ENCODE measurements at regions not wholly inside any gene's neighbourhood (a gene's known extent, or its start where the extent isn't known, plus 50 kb on each side); places are given as distances from the start of the nearest gene placed in this dataset.

- ATAC-seq (replicated peaks) (no peak), DNase-seq (no peak)
- Mint-ChIP-seq H3K4me1 (ENCODE audit: low read depth in 2 of 2) (no peaks in the 10 kb centered on the region), H3K27me3 (no peaks in the 10 kb centered on the region), H3K4me3 (no peak overlapping the region), H3K27ac (no peak overlapping the region), H3K9me3 (peaks cover 0 to 2% of the 10 kb centered on the region in 2 donors), H3K36me3 (ENCODE audit: insufficient read depth) (no peaks in the 10 kb centered on the region)
Observed at GRCh38 chr6:95110767-95111166, 466.6 kb upstream of the MANEA start.

DNA sequence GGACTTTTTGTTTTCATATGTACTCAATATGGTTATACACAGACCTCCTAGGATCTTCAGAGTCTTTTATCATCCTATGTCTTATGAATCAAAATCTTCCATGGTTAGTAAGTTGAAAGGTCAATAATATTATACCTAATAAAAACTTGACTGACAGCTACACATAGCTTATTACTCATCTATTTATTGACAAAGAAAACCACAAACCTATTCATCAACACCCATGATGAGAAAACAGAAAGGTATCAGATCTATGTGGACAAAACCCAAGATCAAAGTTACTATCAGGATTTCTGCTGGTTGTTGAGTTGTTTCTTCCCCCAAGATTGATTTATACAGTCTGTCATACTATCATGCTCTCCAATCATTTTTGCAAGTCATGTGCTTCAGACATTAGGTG is 460.1 kb upstream of the MANEA start:
- no peaks in the 10 kb centered on the region for H3K4me1 Mint-ChIP-seq (ENCODE audit: low read depth in 2 of 2)
- no peaks in the 10 kb centered on the region for H3K27me3 Mint-ChIP-seq
- no peaks in the 10 kb centered on the region for H3K36me3 Mint-ChIP-seq (ENCODE audit: insufficient read depth)
- H3K4me3 Mint-ChIP-seq = no peak overlapping the region
- H3K27ac Mint-ChIP-seq = no peak overlapping the region
- DNase-seq (no peak), ATAC-seq (replicated peaks) (no peak)
- H3K9me3 Mint-ChIP-seq = peaks cover 0 to 1% of the 10 kb centered on the region in 2 donors

- Mint-ChIP-seq H3K27ac (no peak overlapping the region), H3K4me1 (ENCODE audit: low read depth in 2 of 2) (no peaks in the 10 kb centered on the region), H3K36me3 (ENCODE audit: insufficient read depth) (no peaks in the 10 kb centered on the region), H3K27me3 (no peaks in the 10 kb centered on the region), H3K4me3 (no peak overlapping the region), H3K9me3 (peaks cover 0 to 4% of the 10 kb centered on the region in 2 donors)
- ATAC-seq (replicated peaks) = no peak
- DNase-seq = no peak
Observed at GRCh38 chr6:95119927-95120326, 457.4 kb upstream of the MANEA start.

GRCh38 chr6:95120984-95121383 is 456.4 kb upstream of the MANEA start:
- ATAC-seq (replicated peaks) = no peak
- H3K27ac Mint-ChIP-seq = no peak overlapping the region
- no peak overlapping the region for H3K4me3 Mint-ChIP-seq
- no peaks in the 10 kb centered on the region for H3K4me1 Mint-ChIP-seq (ENCODE audit: low read depth in 2 of 2)
- no peak for DNase-seq
- no peaks in the 10 kb centered on the region for H3K36me3 Mint-ChIP-seq (ENCODE audit: insufficient read depth)
- peaks cover 6 to 7% of the 10 kb centered on the region in 2 donors for H3K9me3 Mint-ChIP-seq
- H3K27me3 Mint-ChIP-seq = no peaks in the 10 kb centered on the region

GRCh38 chr6:95127261-95127660 is 450.1 kb upstream of the MANEA start:
- no peaks in the 10 kb centered on the region for H3K27me3 Mint-ChIP-seq
- no peaks in the 10 kb centered on the region for H3K36me3 Mint-ChIP-seq (ENCODE audit: insufficient read depth)
- no peak for ATAC-seq (replicated peaks)
- no peaks in the 10 kb centered on the region for H3K4me1 Mint-ChIP-seq (ENCODE audit: low read depth in 2 of 2)
- H3K9me3 Mint-ChIP-seq = peaks cover 5 to 7% of the 10 kb centered on the region in 2 donors
- H3K4me3 Mint-ChIP-seq = no peak overlapping the region
- H3K27ac Mint-ChIP-seq = no peak overlapping the region
- DNase-seq = no peak

GRCh38 chr6:95128439-95128838 is 448.9 kb upstream of the MANEA start:
- H3K27ac Mint-ChIP-seq = no peak overlapping the region
- ATAC-seq (replicated peaks) (no peak), DNase-seq (no peak)
- H3K4me1 Mint-ChIP-seq (ENCODE audit: low read depth in 2 of 2) = no peaks in the 10 kb centered on the region
- no peaks in the 10 kb centered on the region for H3K36me3 Mint-ChIP-seq (ENCODE audit: insufficient read depth)
- H3K9me3 Mint-ChIP-seq = peaks cover 2 to 7% of the 10 kb centered on the region in 2 donors
- H3K27me3 Mint-ChIP-seq = no peaks in the 10 kb centered on the region
- no peak overlapping the region for H3K4me3 Mint-ChIP-seq

DNA sequence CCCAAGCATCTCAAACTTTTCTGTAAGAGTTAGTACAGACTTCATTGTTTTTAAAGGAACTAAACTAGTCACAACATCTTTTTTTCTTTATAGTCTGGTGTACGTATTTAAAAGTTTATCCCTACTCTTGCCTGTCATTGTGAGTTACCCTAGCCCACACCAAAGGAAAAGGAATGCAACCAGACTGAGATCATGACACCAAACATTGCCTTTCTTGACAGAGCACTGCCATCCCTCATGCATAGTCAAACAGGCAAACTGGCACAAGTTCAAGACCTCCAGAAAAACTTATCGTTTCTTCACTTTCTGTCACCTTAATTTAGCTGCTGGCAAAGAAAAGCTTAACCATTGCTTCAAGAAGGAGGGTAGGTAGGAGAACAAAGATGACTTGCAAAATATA is 448.4 kb upstream of the MANEA start:
- Mint-ChIP-seq H3K4me3 (no peak overlapping the region), H3K4me1 (ENCODE audit: low read depth in 2 of 2) (no peaks in the 10 kb centered on the region), H3K36me3 (ENCODE audit: insufficient read depth) (no peaks in the 10 kb centered on the region), H3K27me3 (no peaks in the 10 kb centered on the region), H3K9me3 (peaks cover 2 to 7% of the 10 kb centered on the region in 2 donors), H3K27ac (no peak overlapping the region)
- DNase-seq (no peak), ATAC-seq (replicated peaks) (no peak)

DNA sequence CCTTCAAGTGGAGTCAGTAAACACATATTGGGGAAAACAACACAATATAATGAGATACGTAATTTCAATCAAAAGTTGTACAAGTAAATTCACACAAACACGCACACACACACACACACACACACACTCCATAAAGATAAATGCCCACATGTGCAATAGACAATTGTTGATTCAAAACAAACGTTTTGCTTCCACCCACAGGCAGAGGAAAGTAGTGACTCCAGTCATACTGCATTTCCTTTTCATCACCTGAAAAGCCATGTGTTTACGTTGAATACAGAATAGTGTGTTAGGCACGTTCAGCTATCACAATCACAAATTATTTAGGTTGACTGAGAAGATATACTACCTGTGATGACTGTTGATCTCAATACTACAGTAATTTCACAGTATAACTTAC is 443.8 kb upstream of the MANEA start:
- Mint-ChIP-seq H3K9me3 (peaks cover 0 to 3% of the 10 kb centered on the region in 2 donors), H3K4me3 (no peak overlapping the region), H3K36me3 (ENCODE audit: insufficient read depth) (no peaks in the 10 kb centered on the region), H3K27me3 (no peaks in the 10 kb centered on the region), H3K4me1 (ENCODE audit: low read depth in 2 of 2) (no peaks in the 10 kb centered on the region), H3K27ac (no peak overlapping the region)
- DNase-seq (no peak), ATAC-seq (replicated peaks) (no peak)

- no peak for ATAC-seq (replicated peaks)
- no peak overlapping the region for H3K4me3 Mint-ChIP-seq
- H3K4me1 Mint-ChIP-seq (ENCODE audit: low read depth in 2 of 2) = no peaks in the 10 kb centered on the region
- no peaks in the 10 kb centered on the region for H3K36me3 Mint-ChIP-seq (ENCODE audit: insufficient read depth)
- no peak overlapping the region for H3K27ac Mint-ChIP-seq
- peaks cover 0 to 3% of the 10 kb centered on the region in 2 donors for H3K9me3 Mint-ChIP-seq
- H3K27me3 Mint-ChIP-seq = no peaks in the 10 kb centered on the region
- DNase-seq = no peak
Observed at GRCh38 chr6:95135182-95135581, 442.2 kb upstream of the MANEA start.

GRCh38 chr6:95142101-95142500 is 435.2 kb upstream of the MANEA start:
- H3K4me3 Mint-ChIP-seq = no peak overlapping the region
- DNase-seq (no peak), ATAC-seq (replicated peaks) (no peak)
- peaks cover 7 to 9% of the 10 kb centered on the region in 2 donors for H3K9me3 Mint-ChIP-seq
- H3K36me3 Mint-ChIP-seq (ENCODE audit: insufficient read depth) = no peaks in the 10 kb centered on the region
- no peaks in the 10 kb centered on the region for H3K4me1 Mint-ChIP-seq (ENCODE audit: low read depth in 2 of 2)
- no peak overlapping the region for H3K27ac Mint-ChIP-seq
- H3K27me3 Mint-ChIP-seq = no peaks in the 10 kb centered on the region

DNA sequence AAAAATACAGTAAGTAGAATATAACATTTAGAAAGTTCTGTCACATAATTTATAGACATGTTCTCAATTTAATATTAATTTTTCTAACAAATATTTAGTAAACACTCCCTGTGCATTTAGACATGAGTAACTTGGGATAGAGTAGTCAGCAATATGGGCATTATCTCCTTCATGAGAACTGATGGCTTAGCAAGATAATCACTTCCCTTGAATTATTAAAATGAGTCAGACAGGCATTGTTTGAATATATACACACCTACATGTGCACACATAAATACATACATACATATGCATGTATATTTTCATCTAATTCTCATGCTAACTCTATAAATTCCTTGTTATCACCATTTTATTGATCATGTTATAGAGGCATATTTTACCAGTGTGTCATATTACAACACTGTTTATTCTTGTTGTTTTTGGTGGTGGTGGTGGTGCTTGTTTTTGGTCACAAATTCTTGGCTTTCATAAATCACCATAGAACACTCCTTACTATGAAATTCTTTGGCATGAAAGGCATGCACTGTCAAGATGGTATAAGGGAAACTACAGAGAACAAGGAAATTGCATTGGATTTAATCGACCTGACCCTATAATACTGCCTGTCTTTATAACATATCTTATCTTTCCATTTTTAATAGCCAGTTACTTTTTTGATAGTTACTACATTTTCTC is 434.5 kb upstream of the MANEA start:
- Mint-ChIP-seq H3K36me3 (ENCODE audit: insufficient read depth) (no peaks in the 10 kb centered on the region), H3K9me3 (peaks cover 6 to 9% of the 10 kb centered on the region in 2 donors), H3K27ac (no peak overlapping the region), H3K4me1 (ENCODE audit: low read depth in 2 of 2) (no peaks in the 10 kb centered on the region), H3K4me3 (no peak overlapping the region), H3K27me3 (no peaks in the 10 kb centered on the region)
- DNase-seq (no peak), ATAC-seq (replicated peaks) (no peak)

DNA sequence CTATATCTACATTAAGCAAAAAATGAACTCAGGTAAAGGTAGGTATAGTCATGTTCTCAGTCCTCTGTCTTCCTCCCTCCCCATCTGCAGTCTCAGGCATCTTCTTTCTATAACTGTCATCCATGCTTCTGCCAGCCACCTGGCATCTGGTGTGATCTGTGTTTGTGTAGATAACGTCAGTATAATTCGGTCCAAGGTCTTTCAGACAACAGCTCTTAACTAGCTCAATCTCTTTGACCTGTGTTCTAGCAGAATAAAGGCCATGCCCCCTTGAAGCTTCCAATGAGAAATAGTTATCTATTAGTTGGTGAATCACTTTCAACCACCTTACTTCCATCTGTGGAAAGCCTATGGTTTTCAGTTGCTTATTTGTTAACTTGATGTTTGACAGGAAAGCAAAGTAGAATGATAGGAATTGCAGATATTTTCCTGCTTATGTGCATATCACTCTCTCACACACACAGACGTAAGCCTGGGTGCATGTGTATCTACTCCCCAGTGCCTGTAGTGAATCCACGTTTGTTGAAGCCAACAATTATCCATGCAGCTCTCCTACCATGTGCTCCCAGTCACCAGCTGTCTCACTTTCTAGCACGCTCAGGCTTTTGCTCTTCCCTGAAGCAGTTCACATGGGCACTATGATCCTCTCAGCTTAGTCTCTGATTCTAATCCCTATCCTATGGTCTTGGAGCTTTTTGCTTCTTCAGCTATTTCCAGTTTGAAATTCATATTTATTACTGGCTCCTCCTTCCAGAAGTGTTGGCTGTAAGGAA is 433.7 kb upstream of the MANEA start:
- ATAC-seq (replicated peaks) (no peak), DNase-seq (no peak)
- Mint-ChIP-seq H3K4me3 (no peak overlapping the region), H3K27me3 (no peaks in the 10 kb centered on the region), H3K9me3 (peaks cover 7 to 9% of the 10 kb centered on the region in 2 donors), H3K36me3 (ENCODE audit: insufficient read depth) (no peaks in the 10 kb centered on the region), H3K4me1 (ENCODE audit: low read depth in 2 of 2) (no peaks in the 10 kb centered on the region), H3K27ac (no peak overlapping the region)

GRCh38 chr6:95145457-95145856 is 431.9 kb upstream of the MANEA start:
- Mint-ChIP-seq H3K27ac (no peak overlapping the region), H3K4me1 (ENCODE audit: low read depth in 2 of 2) (no peaks in the 10 kb centered on the region), H3K4me3 (no peak overlapping the region), H3K36me3 (ENCODE audit: insufficient read depth) (no peaks in the 10 kb centered on the region), H3K27me3 (no peaks in the 10 kb centered on the region), H3K9me3 (peaks cover 9% of the 10 kb centered on the region in 2 donors)
- no peak for ATAC-seq (replicated peaks)
- no peak for DNase-seq

DNA sequence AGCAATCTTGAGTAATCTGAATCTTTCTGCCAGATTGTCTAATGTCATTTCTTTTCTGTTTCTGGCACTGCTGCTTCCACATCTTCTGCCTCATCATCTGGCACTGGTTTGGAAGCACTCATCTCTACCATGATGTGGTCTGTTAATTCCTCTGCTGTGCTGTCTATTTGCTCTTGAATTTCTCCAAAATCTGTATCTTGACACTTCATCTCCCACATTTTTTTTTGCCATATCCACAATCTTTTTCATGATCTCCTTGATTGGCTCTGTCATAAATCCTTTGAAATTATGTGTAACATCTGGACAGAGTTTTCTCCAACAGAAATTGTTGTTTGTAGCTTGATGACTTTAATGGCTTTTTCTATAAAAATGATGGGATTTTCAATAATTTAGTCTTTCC is 417.8 kb upstream of the MANEA start:
- Mint-ChIP-seq H3K27ac (no peak overlapping the region), H3K4me3 (no peak overlapping the region), H3K9me3 (no peaks in the 10 kb centered on the region), H3K36me3 (ENCODE audit: insufficient read depth) (no peaks in the 10 kb centered on the region), H3K4me1 (ENCODE audit: low read depth in 2 of 2) (no peaks in the 10 kb centered on the region), H3K27me3 (no peaks in the 10 kb centered on the region)
- no peak for ATAC-seq (replicated peaks)
- no peak for DNase-seq

Data from effector memory CD8-positive, alpha-beta T cell (primary cell).